ENCODE measurements at regions not wholly inside any gene's neighbourhood (a gene's known extent, or its start where the extent isn't known, plus 50 kb on each side); places are given as distances from the start of the nearest gene placed in this dataset.

- DNase-seq (ENCODE audit: low read depth, low spot score): no peak
- H3K4me3 ChIP-seq (ENCODE audit: low read depth, low read length): no peak overlapping the region
- no peak for TF ChIP-seq CTCF (IDR thresholded peaks at IDR 0.05; ENCODE audit: insufficient read depth, low read length, missing control alignments)
- POLR2A ChIA-PET: no interaction called here
- CTCF ChIA-PET: no interaction called here
Observed at GRCh38 chr17:69723741-69724140, 309.2 kb downstream of the MAP2K6 start.

GRCh38 chr17:69724238-69724637, 309.7 kb downstream of the MAP2K6 start:
- TF ChIP-seq CTCF (IDR thresholded peaks at IDR 0.05; ENCODE audit: insufficient read depth, low read length, missing control alignments): no peak
- POLR2A ChIA-PET: no interaction called here
- CTCF ChIA-PET: no interaction called here
- no peak for DNase-seq (ENCODE audit: low read depth, low spot score)
- H3K4me3 ChIP-seq (ENCODE audit: low read depth, low read length): no peak overlapping the region

GRCh38 chr17:69725146-69725545, 310.6 kb downstream of the MAP2K6 start:
- no peak for DNase-seq (ENCODE audit: low read depth, low spot score)
- no peak for TF ChIP-seq CTCF (IDR thresholded peaks at IDR 0.05; ENCODE audit: insufficient read depth, low read length, missing control alignments)
- CTCF ChIA-PET: no interaction called here
- H3K4me3 ChIP-seq (ENCODE audit: low read depth, low read length): no peak overlapping the region
- POLR2A ChIA-PET: no interaction called here

- ChIA-PET POLR2A (no interaction called here), CTCF (interaction anchor here (1.9 kb wide), 1 partner anchor 122 kb away, joined by 6 read pairs; no protein-coding TSS in a partner anchor)
- H3K4me3 ChIP-seq (ENCODE audit: low read depth, low read length): no peak overlapping the region
- no peak for TF ChIP-seq CTCF (IDR thresholded peaks at IDR 0.05; ENCODE audit: insufficient read depth, low read length, missing control alignments)
- DNase-seq (ENCODE audit: low read depth, low spot score): no peak
Observed at GRCh38 chr17:69728816-69729215, 314.3 kb downstream of the MAP2K6 start.

GRCh38 chr17:69729944-69730343, 315.4 kb downstream of the MAP2K6 start:
- H3K4me3 ChIP-seq (ENCODE audit: low read depth, low read length): no peak overlapping the region

GRCh38 chr17:69732272-69732918, 317.9 kb downstream of the MAP2K6 start:
- H3K4me3 ChIP-seq (ENCODE audit: low read depth, low read length): no peak overlapping the region
- TF ChIP-seq CTCF (IDR thresholded peaks at IDR 0.05; ENCODE audit: insufficient read depth, low read length, missing control alignments): no peak
- ChIA-PET CTCF (interaction anchor here (1.0 kb wide), 1 partner anchor 124 kb away, joined by 3 read pairs; no protein-coding TSS in a partner anchor), POLR2A (no interaction called here)
- DNase-seq (ENCODE audit: low read depth, low spot score): no peak

More at GRCh38 chr17:69729944-69730343, 315.4 kb downstream of the MAP2K6 start:
- ChIA-PET POLR2A (no interaction called here), CTCF (interaction anchor here (1.9 kb wide), 1 partner anchor 123 kb away, joined by 6 read pairs; no protein-coding TSS in a partner anchor)
- no peak for DNase-seq (ENCODE audit: low read depth, low spot score)
- TF ChIP-seq CTCF (IDR thresholded peaks at IDR 0.05; ENCODE audit: insufficient read depth, low read length, missing control alignments): no peak

Measured in AG04449 (cell line).